Putamen (tissue), 1 donor: ENCODE measurements at regions not wholly inside any gene's neighbourhood (a gene's known extent, or its start where the extent isn't known, plus 50 kb on each side); places are given as distances from the start of the nearest gene placed in this dataset.

ENCODE experiments used
- DNase-seq: peaks from one replicate; pipeline ENCODE4 v3.0.0-alpha.2; 2016; ENCODE audit warnings: low spot score

- no peak for DNase-seq
Observed at GRCh38 chr2:216286616-216287231, 85.6 kb downstream of the MARCHF4 start.

- no peak for DNase-seq
Observed at GRCh38 chr2:216285701-216286100, 86.6 kb downstream of the MARCHF4 start.

GRCh38 chr2:216284708-216285107 is 87.6 kb downstream of the MARCHF4 start:
- no peak for DNase-seq

- DNase-seq: no peak
Observed at GRCh38 chr2:216283038-216283900, 89.0 kb downstream of the MARCHF4 start.

- no peak for DNase-seq
Observed at GRCh38 chr2:216281876-216282275, 90.4 kb downstream of the MARCHF4 start.

- DNase-seq: no peak
Observed at GRCh38 chr2:216281316-216281715, 91.0 kb downstream of the MARCHF4 start.

GRCh38 chr2:216279459-216279858 is 92.8 kb downstream of the MARCHF4 start:
- DNase-seq: no peak

GRCh38 chr2:216279031-216279430 is 93.3 kb downstream of the MARCHF4 start:
- DNase-seq: no peak

- DNase-seq: no peak
Observed at GRCh38 chr2:216275890-216276289, 96.4 kb downstream of the MARCHF4 start.

GRCh38 chr2:216274194-216274840 is 98.0 kb downstream of the MARCHF4 start:
- no peak for DNase-seq

GRCh38 chr2:216261042-216261537 is 111.2 kb downstream of the MARCHF4 start:
- no peak for DNase-seq

- no peak for DNase-seq
Observed at GRCh38 chr2:216260629-216261028, 111.7 kb downstream of the MARCHF4 start.

- no peak for DNase-seq
Observed at GRCh38 chr2:216259081-216259480, 113.2 kb downstream of the MARCHF4 start.

- no peak for DNase-seq
Observed at GRCh38 chr2:216257089-216257488, 115.2 kb downstream of the MARCHF4 start.
